ENCODE measurements at regions not wholly inside any gene's neighbourhood (a gene's known extent, or its start where the extent isn't known, plus 50 kb on each side); places are given as distances from the start of the nearest gene placed in this dataset.

- no peak for DNase-seq (ENCODE audit: low spot score)
- TF ChIP-seq CTCF (IDR thresholded peaks at IDR 0.05), result no peak
- Histone ChIP-seq H3K4me3 (no peak overlapping the region), H3K27ac (no peak overlapping the region)
Observed at GRCh38 chr13:58300974-58301681, 669.6 kb downstream of the PCDH17 start.

DNA sequence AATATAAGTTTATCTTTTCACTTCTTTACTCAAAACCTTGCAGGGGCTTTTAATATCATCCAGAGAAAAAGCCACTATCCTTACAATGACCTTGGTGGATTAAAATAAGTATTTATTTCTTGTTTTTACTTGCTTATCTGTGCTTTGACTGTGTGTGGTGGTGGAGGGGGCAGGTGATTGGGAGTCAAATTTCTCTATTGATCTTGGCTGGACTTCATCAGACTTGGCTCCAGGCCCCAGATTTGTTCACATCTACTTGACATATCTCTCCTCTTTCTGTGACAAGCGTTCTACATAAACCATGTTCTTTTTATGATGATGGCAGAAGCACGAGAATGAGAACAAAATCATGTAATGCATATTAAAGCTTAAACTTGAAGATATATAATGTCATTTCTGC, 670.8 kb downstream of the PCDH17 start:
- no peak for DNase-seq (ENCODE audit: low spot score)
- Histone ChIP-seq H3K27ac (no peak overlapping the region), H3K4me3 (no peak overlapping the region)
- no peak for TF ChIP-seq CTCF (IDR thresholded peaks at IDR 0.05)

- no peak overlapping the region for H3K27ac ChIP-seq
- no peak overlapping the region for H3K4me3 ChIP-seq
- DNase-seq (ENCODE audit: low spot score), result no peak
- no peak for TF ChIP-seq CTCF (IDR thresholded peaks at IDR 0.05)
Observed at GRCh38 chr13:58306062-58306461, 674.5 kb downstream of the PCDH17 start.

- no peak for TF ChIP-seq CTCF (IDR thresholded peaks at IDR 0.05)
- H3K4me3 ChIP-seq, result no peak overlapping the region
- DNase-seq (ENCODE audit: low spot score), result no peak
- H3K27ac ChIP-seq, result no peak overlapping the region
Observed at GRCh38 chr13:58313219-58313618, 681.7 kb downstream of the PCDH17 start.

DNA sequence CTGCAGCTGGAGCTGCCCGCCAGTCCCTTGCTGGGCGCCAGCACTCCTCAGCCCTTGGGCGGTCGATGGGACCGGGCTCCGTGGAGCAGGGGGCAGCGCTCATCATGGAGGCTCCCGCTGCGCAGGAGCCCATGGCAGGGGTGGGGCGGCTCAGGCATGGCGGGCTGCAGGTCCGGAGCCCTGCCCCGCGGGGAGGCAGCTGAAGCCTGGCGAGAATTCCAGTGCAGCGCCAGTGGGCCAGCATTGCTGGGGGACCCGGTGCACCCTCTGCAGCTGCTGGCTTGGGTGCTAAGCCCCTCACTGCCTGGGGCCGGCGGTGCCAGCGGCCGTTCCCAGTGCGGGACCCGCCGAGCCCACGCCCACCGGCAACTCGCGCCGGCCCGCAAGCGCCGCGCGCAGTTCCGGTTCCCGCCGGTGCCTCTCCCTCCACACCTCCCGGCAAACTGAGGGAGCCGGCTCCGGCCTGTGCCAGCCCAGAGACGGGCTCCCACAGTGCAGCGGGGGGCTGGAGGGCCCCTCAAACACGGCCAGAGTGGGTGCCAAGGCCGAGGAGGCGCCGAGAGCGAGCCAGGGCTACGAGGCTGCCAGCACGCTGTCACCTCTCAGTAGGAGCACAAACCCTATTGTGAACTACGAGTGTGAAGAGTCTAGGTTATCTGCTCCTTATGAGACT, 687.1 kb downstream of the PCDH17 start:
- no peak for TF ChIP-seq CTCF (IDR thresholded peaks at IDR 0.05)
- no peak for DNase-seq (ENCODE audit: low spot score)

DNA sequence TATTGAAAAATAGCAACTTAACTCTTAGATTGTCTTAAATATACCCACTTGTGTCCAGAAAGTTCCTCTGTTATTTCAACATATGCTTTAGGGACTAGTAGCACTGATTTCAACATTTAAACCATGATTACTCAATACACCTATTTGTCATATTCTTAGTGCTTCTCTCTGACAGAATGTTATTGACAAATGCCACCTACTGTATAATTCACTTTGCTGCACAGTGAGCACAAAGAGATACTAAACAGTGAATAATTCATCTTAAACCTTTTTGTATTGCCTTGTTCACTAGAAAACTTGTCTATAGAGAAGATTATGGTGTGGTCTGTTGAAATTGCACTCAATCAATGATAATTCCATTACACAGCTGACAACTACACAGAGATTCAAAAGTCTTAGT, 692.6 kb downstream of the PCDH17 start:
- no peak overlapping the region for H3K27ac ChIP-seq
- TF ChIP-seq CTCF (IDR thresholded peaks at IDR 0.05), result no peak
- DNase-seq (ENCODE audit: low spot score), result no peak
- H3K4me3 ChIP-seq, result no peak overlapping the region

More for the DNA sequence above, 687.1 kb downstream of the PCDH17 start:
- no peak overlapping the region for H3K27ac ChIP-seq
- H3K4me3 ChIP-seq, result no peak overlapping the region

- TF ChIP-seq CTCF (IDR thresholded peaks at IDR 0.05), result no peak
- H3K27ac ChIP-seq, result no peak overlapping the region
- no peak for DNase-seq (ENCODE audit: low spot score)
- H3K4me3 ChIP-seq, result no peak overlapping the region
Observed at GRCh38 chr13:58329746-58330145, 698.2 kb downstream of the PCDH17 start.
